Neural cell (in vitro differentiated cells): ENCODE measurements at regions not wholly inside any gene's neighbourhood (a gene's known extent, or its start where the extent isn't known, plus 50 kb on each side); places are given as distances from the start of the nearest gene placed in this dataset.

ENCODE experiments used
- H2AFZ ChIP-seq: fragments of 200-600, 300-800 bp; sonication (generic), shearing (Covaris generic); 2 replicates; pipeline ENCODE4 v1.6.0; 2014; ENCODE audit warnings: low read depth, mild to moderate bottlenecking, antibody characterized with exemption, low read length, moderate library complexity
- H3F3A ChIP-seq: fragments of 200-600 bp; shearing (Covaris generic); 2 replicates; pipeline ENCODE4 v1.6.1; 2016; ENCODE audit warnings: mild to moderate bottlenecking, moderate library complexity, mixed read lengths, antibody characterized with exemption, low read length; ENCODE audit not compliant: insufficient read depth, poor library complexity, severe bottlenecking
- H3K27ac ChIP-seq: fragments of 200-600, 300-800 bp; sonication (generic), shearing (Covaris generic); 2 replicates; pipeline ENCODE4 v1.5.1; 2014; ENCODE audit warnings: mild to moderate bottlenecking, low read length, moderate library complexity
- H3K27me3 ChIP-seq: fragments of 300-800, 200-600 bp; sonication (generic), shearing (Covaris generic); 2 replicates; pipeline ENCODE4 v1.6.0; 2014; ENCODE audit warnings: mild to moderate bottlenecking, low read depth, low read length, moderate library complexity; ENCODE audit not compliant: insufficient read depth
- H3K36me3 ChIP-seq: fragments of 300-800, 200-600 bp; sonication (generic), shearing (Covaris generic); 2 replicates; pipeline ENCODE4 v1.5.1; 2014; ENCODE audit warnings: mild to moderate bottlenecking, antibody characterized with exemption, low read length, moderate library complexity; ENCODE audit not compliant: insufficient read depth
- H3K4me2 ChIP-seq: fragments of 300-800, 200-600 bp; sonication (generic), shearing (Covaris generic); 2 replicates; pipeline ENCODE4 v1.6.0; 2014; ENCODE audit warnings: mild to moderate bottlenecking, low read length
- H3K4me3 ChIP-seq: fragments of 300-800, 200-600 bp; sonication (generic), shearing (Covaris generic); 2 replicates; pipeline ENCODE4 v1.5.1; 2014; ENCODE audit warnings: mild to moderate bottlenecking, low read length, moderate library complexity
- H3K79me2 ChIP-seq: fragments of 200-600 bp; shearing (Covaris generic); replicated peaks from 2 replicates; pipeline ENCODE4 v1.6.0; 2014; ENCODE audit warnings: mild to moderate bottlenecking, low read length, moderate library complexity; ENCODE audit not compliant: insufficient read depth
- H3K9ac ChIP-seq: fragments of 300-800, 200-600 bp; sonication (generic), shearing (Covaris generic); 2 replicates; pipeline ENCODE4 v1.6.1; 2016; ENCODE audit warnings: mild to moderate bottlenecking, low read length, mixed read lengths
- H3K9me2 ChIP-seq: fragments of 200-600 bp; shearing (Covaris generic); 2 replicates; pipeline ENCODE4 v1.6.1; 2016; ENCODE audit warnings: mild to moderate bottlenecking, low read length, mixed read lengths; ENCODE audit not compliant: insufficient read depth
- H3K9me3 ChIP-seq: fragments of 200-600, 300-800 bp; sonication (generic), shearing (Covaris generic); 2 replicates; pipeline ENCODE4 v1.6.1; 2016; ENCODE audit warnings: mild to moderate bottlenecking, mixed run types, low read length, moderate library complexity, mixed read lengths
- H4K20me1 ChIP-seq: fragments of 200-600 bp; shearing (Covaris generic); 2 replicates; pipeline ENCODE4 v1.6.1; 2016; ENCODE audit warnings: mild to moderate bottlenecking, mixed run types; ENCODE audit not compliant: insufficient read depth
- EP300 ChIP-seq: fragments of 450-650 bp; conservative IDR thresholded peaks from 2 replicates; pipeline ENCODE4 v1.6.1; 2014; ENCODE audit warnings: antibody characterized with exemption, mild to moderate bottlenecking, moderate library complexity; ENCODE audit not compliant: poor library complexity, severe bottlenecking
- EZH2 ChIP-seq: fragments of 200-600, 300-800 bp; shearing (Covaris generic), sonication (generic); IDR thresholded peaks from 2 replicates; pipeline ENCODE4 v1.6.1; 2014; ENCODE audit warnings: antibody characterized with exemption, low read length, borderline replicate concordance, mild to moderate bottlenecking; ENCODE audit not compliant: insufficient read depth, poor library complexity, severe bottlenecking
- MXI1 ChIP-seq: fragments of 450-650 bp; conservative IDR thresholded peaks from 2 replicates; pipeline ENCODE4 v1.6.1; 2014; ENCODE audit warnings: antibody characterized with exemption, mild to moderate bottlenecking; ENCODE audit not compliant: poor library complexity, severe bottlenecking
- POLR2AphosphoS5 ChIP-seq: IDR thresholded peaks from 2 replicates; pipeline ENCODE4 v1.6.1; 2012
- RAD21 ChIP-seq: fragments of 450-650 bp; conservative IDR thresholded peaks from 2 replicates; pipeline ENCODE4 v1.6.1; 2014; ENCODE audit warnings: antibody characterized with exemption, mild to moderate bottlenecking, moderate library complexity
- SMC3 ChIP-seq: fragments of 450-650 bp; conservative IDR thresholded peaks from 2 replicates; pipeline ENCODE4 v1.6.1; 2014; ENCODE audit warnings: antibody characterized with exemption, mild to moderate bottlenecking, moderate library complexity; ENCODE audit not compliant: poor library complexity
- TAF1 ChIP-seq: IDR thresholded peaks from 2 replicates; pipeline ENCODE4 v1.6.1; 2012; ENCODE audit warnings: low read depth
- TF ChIP-seq, protein P1 (sequence below): IDR thresholded peaks from 2 replicates; pipeline ENCODE4 v1.6.1; 2012; ENCODE audit warnings: borderline replicate concordance
- TF ChIP-seq, protein P2 (sequence below): fragments of 450-650 bp; IDR thresholded peaks from 2 replicates; pipeline ENCODE4 v1.5.1; 2014; ENCODE audit warnings: antibody characterized with exemption, mild to moderate bottlenecking, moderate library complexity; ENCODE audit not compliant: poor library complexity, severe bottlenecking

DNA sequence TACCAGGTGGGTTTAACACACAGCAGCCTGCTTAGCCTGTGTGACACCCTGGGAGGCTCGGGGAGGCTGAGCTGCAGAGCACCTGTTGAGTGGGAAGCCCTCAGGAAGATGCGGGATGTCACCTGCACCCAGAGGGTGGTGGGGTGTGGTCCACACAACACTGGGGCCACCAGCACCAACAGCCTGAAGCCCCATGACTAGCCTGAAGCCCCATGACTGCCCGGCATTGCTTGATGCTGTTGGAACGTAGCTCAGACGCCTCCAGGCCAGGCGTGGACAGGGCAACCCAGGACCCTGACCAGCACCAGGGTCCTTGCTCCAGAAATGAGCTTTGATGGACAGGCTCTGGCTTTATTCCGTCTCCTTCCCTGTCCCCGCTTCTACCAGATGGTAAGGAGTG is 76.3 kb upstream of the ZNF469 start:
- Histone ChIP-seq H3K79me2 (no peaks in the 10 kb centered on the region), H3K36me3 (no peaks in the 10 kb centered on the region)

DNA sequence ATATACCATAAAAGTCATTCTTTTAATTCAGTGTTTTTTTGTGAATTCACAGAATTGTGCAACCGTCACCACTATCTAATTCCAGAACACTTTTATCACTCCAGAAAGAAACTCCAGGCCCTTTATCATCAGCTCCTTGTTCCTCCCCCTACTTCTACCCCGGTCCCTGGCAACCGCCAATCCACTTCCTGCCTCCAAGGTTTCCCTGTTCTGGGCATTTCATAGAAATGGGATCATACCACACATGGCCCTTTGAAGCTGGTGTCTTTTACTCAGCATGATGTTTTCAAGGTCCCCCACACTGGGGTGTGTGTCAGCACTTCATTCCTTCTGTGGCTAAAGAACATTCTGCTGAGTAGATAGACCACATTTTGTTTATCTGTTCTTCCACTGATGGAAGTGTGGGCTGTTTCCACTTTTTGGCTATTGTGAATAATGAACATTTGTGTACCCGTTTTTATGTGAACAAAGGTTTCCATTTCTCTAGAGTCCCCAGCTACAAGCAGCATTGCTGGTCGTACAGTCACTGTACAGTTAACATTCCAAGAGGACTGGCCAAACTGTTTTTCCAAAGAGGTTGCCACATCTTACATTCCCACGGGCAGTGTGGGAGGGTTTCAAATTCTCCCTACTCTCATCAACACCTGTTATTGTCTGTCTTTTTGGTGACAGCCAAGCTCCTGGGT is 75.8 kb upstream of the ZNF469 start:
- Histone ChIP-seq H3K4me3 (no peak overlapping the region), H2AFZ (no peak overlapping the region), H3F3A (no peaks in the 10 kb centered on the region), H3K4me2 (no peak overlapping the region), H3K9me3 (peaks cover 4% of the 10 kb centered on the region), H3K36me3 (no peaks in the 10 kb centered on the region), H3K9ac (no peak overlapping the region), H3K27me3 (no peaks in the 10 kb centered on the region), H4K20me1 (no peaks in the 10 kb centered on the region), H3K79me2 (no peaks in the 10 kb centered on the region), H3K9me2 (no peaks in the 10 kb centered on the region), H3K27ac (no peak overlapping the region)
- no peak for TF ChIP-seq RAD21
- TF ChIP-seq EP300 = no peak
- no peak for TF ChIP-seq MXI1
- no peak for TF ChIP-seq EZH2
- TF ChIP-seq, protein P1, sequence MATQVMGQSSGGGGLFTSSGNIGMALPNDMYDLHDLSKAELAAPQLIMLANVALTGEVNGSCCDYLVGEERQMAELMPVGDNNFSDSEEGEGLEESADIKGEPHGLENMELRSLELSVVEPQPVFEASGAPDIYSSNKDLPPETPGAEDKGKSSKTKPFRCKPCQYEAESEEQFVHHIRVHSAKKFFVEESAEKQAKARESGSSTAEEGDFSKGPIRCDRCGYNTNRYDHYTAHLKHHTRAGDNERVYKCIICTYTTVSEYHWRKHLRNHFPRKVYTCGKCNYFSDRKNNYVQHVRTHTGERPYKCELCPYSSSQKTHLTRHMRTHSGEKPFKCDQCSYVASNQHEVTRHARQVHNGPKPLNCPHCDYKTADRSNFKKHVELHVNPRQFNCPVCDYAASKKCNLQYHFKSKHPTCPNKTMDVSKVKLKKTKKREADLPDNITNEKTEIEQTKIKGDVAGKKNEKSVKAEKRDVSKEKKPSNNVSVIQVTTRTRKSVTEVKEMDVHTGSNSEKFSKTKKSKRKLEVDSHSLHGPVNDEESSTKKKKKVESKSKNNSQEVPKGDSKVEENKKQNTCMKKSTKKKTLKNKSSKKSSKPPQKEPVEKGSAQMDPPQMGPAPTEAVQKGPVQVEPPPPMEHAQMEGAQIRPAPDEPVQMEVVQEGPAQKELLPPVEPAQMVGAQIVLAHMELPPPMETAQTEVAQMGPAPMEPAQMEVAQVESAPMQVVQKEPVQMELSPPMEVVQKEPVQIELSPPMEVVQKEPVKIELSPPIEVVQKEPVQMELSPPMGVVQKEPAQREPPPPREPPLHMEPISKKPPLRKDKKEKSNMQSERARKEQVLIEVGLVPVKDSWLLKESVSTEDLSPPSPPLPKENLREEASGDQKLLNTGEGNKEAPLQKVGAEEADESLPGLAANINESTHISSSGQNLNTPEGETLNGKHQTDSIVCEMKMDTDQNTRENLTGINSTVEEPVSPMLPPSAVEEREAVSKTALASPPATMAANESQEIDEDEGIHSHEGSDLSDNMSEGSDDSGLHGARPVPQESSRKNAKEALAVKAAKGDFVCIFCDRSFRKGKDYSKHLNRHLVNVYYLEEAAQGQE = no peak
- TF ChIP-seq TAF1 = no peak
- TF ChIP-seq, protein P2, sequence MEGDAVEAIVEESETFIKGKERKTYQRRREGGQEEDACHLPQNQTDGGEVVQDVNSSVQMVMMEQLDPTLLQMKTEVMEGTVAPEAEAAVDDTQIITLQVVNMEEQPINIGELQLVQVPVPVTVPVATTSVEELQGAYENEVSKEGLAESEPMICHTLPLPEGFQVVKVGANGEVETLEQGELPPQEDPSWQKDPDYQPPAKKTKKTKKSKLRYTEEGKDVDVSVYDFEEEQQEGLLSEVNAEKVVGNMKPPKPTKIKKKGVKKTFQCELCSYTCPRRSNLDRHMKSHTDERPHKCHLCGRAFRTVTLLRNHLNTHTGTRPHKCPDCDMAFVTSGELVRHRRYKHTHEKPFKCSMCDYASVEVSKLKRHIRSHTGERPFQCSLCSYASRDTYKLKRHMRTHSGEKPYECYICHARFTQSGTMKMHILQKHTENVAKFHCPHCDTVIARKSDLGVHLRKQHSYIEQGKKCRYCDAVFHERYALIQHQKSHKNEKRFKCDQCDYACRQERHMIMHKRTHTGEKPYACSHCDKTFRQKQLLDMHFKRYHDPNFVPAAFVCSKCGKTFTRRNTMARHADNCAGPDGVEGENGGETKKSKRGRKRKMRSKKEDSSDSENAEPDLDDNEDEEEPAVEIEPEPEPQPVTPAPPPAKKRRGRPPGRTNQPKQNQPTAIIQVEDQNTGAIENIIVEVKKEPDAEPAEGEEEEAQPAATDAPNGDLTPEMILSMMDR = no peak
- TF ChIP-seq SMC3 = no peak
- TF ChIP-seq POLR2AphosphoS5 = no peak

More for the DNA sequence above, 76.3 kb upstream of the ZNF469 start:
- Histone ChIP-seq H3K4me3 (no peak overlapping the region), H3K9ac (no peak overlapping the region), H3K9me3 (peaks cover 4% of the 10 kb centered on the region), H3F3A (no peaks in the 10 kb centered on the region), H3K27ac (no peak overlapping the region), H2AFZ (no peak overlapping the region), H4K20me1 (no peaks in the 10 kb centered on the region), H3K9me2 (no peaks in the 10 kb centered on the region), H3K4me2 (no peak overlapping the region), H3K27me3 (no peaks in the 10 kb centered on the region)
- no peak for TF ChIP-seq MXI1
- TF ChIP-seq, protein P1 = no peak
- TF ChIP-seq, protein P2 = no peak
- no peak for TF ChIP-seq EP300
- no peak for TF ChIP-seq EZH2
- no peak for TF ChIP-seq RAD21
- TF ChIP-seq POLR2AphosphoS5 = no peak
- TF ChIP-seq SMC3 = no peak
- no peak for TF ChIP-seq TAF1
